IMR-90 (cell line): ENCODE measurements at regions not wholly inside any gene's neighbourhood (a gene's known extent, or its start where the extent isn't known, plus 50 kb on each side); places are given as distances from the start of the nearest gene placed in this dataset.

ENCODE experiments used
- ATAC-seq: fragments of 200-7000 bp; cut with Tn5 transposase; 2 replicates; pipeline ENCODE4 v1.9.1; 2020; ENCODE audit warnings: low read depth, mild to moderate bottlenecking, moderate library complexity
- BruUV-seq: library from RNA; stranded (reverse); fragments of 400-500 nt; replicated peaks from 2 replicates; lab custom pipeline; 2021; lab: Mats Ljungman, UMichigan
- CTCF ChIA-PET: fragments of 300-600 bp; formaldehyde crosslinking; extraction: SDS; loops from one replicate; lab custom pipeline; 2021; ENCODE audit warnings: antibody characterized with exemption; lab: Yijun Ruan, JAX
- POLR2A ChIA-PET: fragments of 300-600 bp; sonication (Branson Sonifier 250); formaldehyde crosslinking; loops from one replicate; lab custom pipeline; 2022; ENCODE audit warnings: antibody characterized with exemption; ENCODE audit not compliant: unreplicated experiment; lab: Charles Lee
- DNase-seq: peaks from one replicate; pipeline ENCODE4 v3.0.0; 2013
- H2AFZ ChIP-seq: replicated peaks from 2 replicates; pipeline ENCODE3; 2013; ENCODE audit warnings: low read length, mild to moderate bottlenecking; ENCODE audit not compliant: poor library complexity
- H2AK5ac ChIP-seq: 2 replicates; pipeline ENCODE4 v1.6.1; 2013; ENCODE audit warnings: low read depth, low read length, inconsistent platforms
- H2AK9ac ChIP-seq: replicated peaks from 2 replicates; pipeline ENCODE3; 2013; ENCODE audit warnings: mild to moderate bottlenecking, low read depth, low read length, moderate library complexity; ENCODE audit not compliant: poor library complexity
- H2BK120ac ChIP-seq: 2 replicates; pipeline ENCODE4 v1.6.1; 2013; ENCODE audit warnings: low read depth, low read length, inconsistent platforms
- H2BK15ac ChIP-seq: 3 replicates; pipeline ENCODE4 v1.6.1; 2013; ENCODE audit warnings: low read depth, low read length, inconsistent platforms
- H2BK20ac ChIP-seq: 2 replicates; pipeline ENCODE4 v1.6.1; 2013; ENCODE audit warnings: low read depth, mild to moderate bottlenecking, inconsistent platforms, low read length, moderate library complexity
- H2BK5ac ChIP-seq: 2 replicates; pipeline ENCODE4 v1.6.1; 2013; ENCODE audit warnings: mild to moderate bottlenecking, low read depth, low read length, inconsistent platforms; ENCODE audit not compliant: poor library complexity, severe bottlenecking
- H3K14ac ChIP-seq: replicated peaks from 2 replicates; pipeline ENCODE4 v1.6.1; 2013; ENCODE audit warnings: low read depth, low read length, inconsistent platforms
- H3K18ac ChIP-seq: 2 replicates; pipeline ENCODE4 v1.6.1; 2013; ENCODE audit warnings: low read depth, low read length, control low read depth
- H3K23ac ChIP-seq: 2 replicates; pipeline ENCODE4 v1.6.1; 2013; ENCODE audit warnings: low read depth, low read length, inconsistent platforms
- H3K27ac ChIP-seq: 2 replicates; pipeline ENCODE4 v1.5.1; 2013; ENCODE audit warnings: mild to moderate bottlenecking, control low read depth, low read length; ENCODE audit not compliant: insufficient read depth
- H3K27me3 ChIP-seq: 2 replicates; pipeline ENCODE4 v1.6.1; 2013; ENCODE audit warnings: low read length; ENCODE audit not compliant: control insufficient read depth, insufficient read depth
- H3K36me3 ChIP-seq: 2 replicates; pipeline ENCODE4 v1.6.1; 2013; ENCODE audit warnings: low read length, mixed read lengths; ENCODE audit not compliant: control insufficient read depth, insufficient read depth
- H3K4ac ChIP-seq: 2 replicates; pipeline ENCODE4 v1.6.1; 2013; ENCODE audit warnings: low read depth, low read length, inconsistent platforms
- H3K4me1 ChIP-seq: 2 replicates; pipeline ENCODE4 v1.6.1; 2013; ENCODE audit warnings: low read length, mixed read lengths; ENCODE audit not compliant: control insufficient read depth, insufficient read depth
- H3K4me2 ChIP-seq: 2 replicates; pipeline ENCODE4 v1.6.1; 2013; ENCODE audit warnings: low read depth, mild to moderate bottlenecking, control low read depth, low read length, moderate library complexity
- H3K4me3 ChIP-seq: 2 replicates; pipeline ENCODE4 v1.5.1; 2013; ENCODE audit warnings: low read depth, mild to moderate bottlenecking, control low read depth, low read length, moderate library complexity; ENCODE audit not compliant: insufficient read depth
- H3K56ac ChIP-seq: 2 replicates; pipeline ENCODE4 v1.6.1; 2013; ENCODE audit warnings: low read length, inconsistent platforms; ENCODE audit not compliant: insufficient read depth; ENCODE audit errors: extremely low read depth
- H3K79me1 ChIP-seq, 2 experiments: 2 replicates each; pipeline ENCODE4 v1.6.1; 2013; ENCODE audit warnings: low read length in 2 of 2, inconsistent platforms in 1 of 2, low read depth in 1 of 2
- H3K9ac ChIP-seq: 2 replicates; pipeline ENCODE4 v1.6.1; 2013; ENCODE audit warnings: low read depth, low read length, control low read depth
- H3K9me1 ChIP-seq: 2 replicates; pipeline ENCODE4 v1.6.1; 2013; ENCODE audit warnings: low read length, inconsistent platforms; ENCODE audit not compliant: insufficient read depth
- H3K9me3 ChIP-seq: 2 replicates; pipeline ENCODE4 v1.6.1; 2013; ENCODE audit warnings: low read length; ENCODE audit not compliant: control insufficient read depth, insufficient read depth
- H4K20me1 ChIP-seq: 2 replicates; pipeline ENCODE4 v1.6.1; 2013; ENCODE audit warnings: low read length, inconsistent platforms; ENCODE audit not compliant: insufficient read depth
- H4K5ac ChIP-seq: 2 replicates; pipeline ENCODE4 v1.6.1; 2013; ENCODE audit warnings: mild to moderate bottlenecking, low read depth, low read length, control low read depth
- H4K8ac ChIP-seq, 2 experiments: 2 replicates each; pipeline ENCODE4 v1.6.1; 2013; ENCODE audit warnings: low read depth in 2 of 2, low read length in 2 of 2, control low read depth in 1 of 2, inconsistent platforms in 1 of 2
- H4K91ac ChIP-seq: 2 replicates; pipeline ENCODE4 v1.6.1; 2013; ENCODE audit warnings: low read depth, low read length, inconsistent platforms; ENCODE audit not compliant: insufficient read depth
- BHLHE40 ChIP-seq: fragments of 150-350 bp; IDR thresholded peaks from 2 replicates; pipeline ENCODE4 v1.6.1; 2016; ENCODE audit warnings: mild to moderate bottlenecking, low read depth, low read length
- CEBPB ChIP-seq: IDR thresholded peaks from 2 replicates; pipeline ENCODE4 v1.6.1; 2012; ENCODE audit warnings: low read depth, low read length, improper control_type of control experiment
- CHD1 ChIP-seq: IDR thresholded peaks from 2 replicates; pipeline ENCODE4 v1.6.1; 2012; ENCODE audit warnings: low read depth, low read length, improper control_type of control experiment
- CTCF ChIP-seq: conservative IDR thresholded peaks from 2 replicates; pipeline ENCODE4 v1.5.1; 2012; ENCODE audit warnings: mild to moderate bottlenecking, low read depth, low read length, improper control_type of control experiment
- ELK1 ChIP-seq: fragments of 150-350 bp; IDR thresholded peaks from 2 replicates; pipeline ENCODE4 v1.6.1; 2016; ENCODE audit warnings: low read depth, mild to moderate bottlenecking, low read length, moderate library complexity, borderline replicate concordance
- FOS ChIP-seq: fragments of 150-350 bp; IDR thresholded peaks from 2 replicates; pipeline ENCODE4 v1.6.1; 2016; ENCODE audit warnings: low read depth, low read length
- MAFK ChIP-seq: IDR thresholded peaks from 2 replicates; pipeline ENCODE4 v1.6.1; 2012; ENCODE audit warnings: low read depth, low read length, improper control_type of control experiment
- MAZ ChIP-seq: IDR thresholded peaks from 2 replicates; pipeline ENCODE4 v1.6.1; 2012; ENCODE audit warnings: low read depth, mild to moderate bottlenecking, low read length, improper control_type of control experiment, moderate library complexity, borderline replicate concordance
- MXI1 ChIP-seq: IDR thresholded peaks from 2 replicates; pipeline ENCODE4 v1.6.1; 2012; ENCODE audit warnings: low read depth, mild to moderate bottlenecking, low read length, moderate library complexity, borderline replicate concordance
- NFE2L2 ChIP-seq: fragments of 150-350 bp; IDR thresholded peaks from 2 replicates; pipeline ENCODE4 v1.6.1; 2016; ENCODE audit warnings: low read depth, mild to moderate bottlenecking, low read length
- POLR2A ChIP-seq: IDR thresholded peaks from 2 replicates; pipeline ENCODE4 v1.6.1; 2012; ENCODE audit warnings: mild to moderate bottlenecking, low read depth, low read length
- RCOR1 ChIP-seq: IDR thresholded peaks from 2 replicates; pipeline ENCODE4 v1.6.1; 2012; ENCODE audit warnings: mild to moderate bottlenecking, low read length, improper control_type of control experiment; ENCODE audit not compliant: insufficient replicate concordance
- RFX5 ChIP-seq: IDR thresholded peaks from 2 replicates; pipeline ENCODE4 v1.8.0; 2012; ENCODE audit warnings: low read depth, mild to moderate bottlenecking, low read length, moderate library complexity
- USF2 ChIP-seq: fragments of 150-350 bp; IDR thresholded peaks from 2 replicates; pipeline ENCODE4 v1.6.1; 2017; ENCODE audit warnings: mild to moderate bottlenecking, antibody characterized with exemption, low read length, low read depth
- WGBS, 2 experiments: methylation state at CpG; one replicate each; pipeline versions ENCODE4 v1.1.5 to v1.1.7; 2013; ENCODE audit warnings: missing lambda C conversion rate in 2 of 2; ENCODE audit not compliant: insufficient read length in 1 of 2; ENCODE audit errors: extremely low coverage in 2 of 2; 5-methylcytosine and 5-hydroxymethylcytosine counted together
- dilution Hi-C: fragments of 300-500 bp; cut with HindIII; formaldehyde crosslinking; loops from one replicate; pipeline ENCODE4 v1.14.3; 2018; ENCODE audit warnings: low sequenced_read_pairs; ENCODE audit not compliant: unreplicated experiment
- in situ Hi-C: fragments of 300-500 bp; cut with MboI; formaldehyde crosslinking; loops from 3 replicates; pipeline ENCODE4 v1.14.3; 2019; ENCODE audit warnings: low sequenced_read_pairs, inconsistent platforms, mixed read lengths
- intact Hi-C: fragments of 100-400 bp; cut with micrococcal nuclease; formaldehyde crosslinking; loops from 2 replicates; pipeline ENCODE4 v1.10.0; 2022

GRCh38 chr10:129055225-129055624, 411.8 kb upstream of the MGMT start:
- in situ Hi-C loops, result no loop called here
- H3K4me2 ChIP-seq, result no peak overlapping the region
- no peaks in the 10 kb centered on the region for H4K20me1 ChIP-seq
- no peaks in the 10 kb centered on the region for H3K27me3 ChIP-seq
- dilution Hi-C loops, result no loop called here
- H3K9me1 ChIP-seq, result no peaks in the 10 kb centered on the region
- WGBS, 2 experiments, result 55% methylated on average over 2 of the region's 9 CpGs; no CpG with 5 or more reads in 1 of the 2 experiments
- no peak overlapping the region for H4K5ac ChIP-seq
- POLR2A ChIA-PET, result no interaction called here
- H2BK120ac ChIP-seq, result no peak overlapping the region
- H3K23ac ChIP-seq, result no peak overlapping the region
- no peak overlapping the region for H2BK5ac ChIP-seq
- no TSS peak for BruUV-seq
- no peak for TF ChIP-seq FOS
- TF ChIP-seq MAFK, result no peak
- TF ChIP-seq CEBPB, result no peak
- no peak for TF ChIP-seq NFE2L2
- no peak for TF ChIP-seq POLR2A
- TF ChIP-seq CTCF, result no peak
- no peak for TF ChIP-seq MAZ
- no peak for TF ChIP-seq ELK1
- no peak for TF ChIP-seq CHD1
- no peak for TF ChIP-seq RCOR1
- TF ChIP-seq RFX5, result no peak
- TF ChIP-seq MXI1, result no peak
- TF ChIP-seq USF2, result no peak
- no peak for TF ChIP-seq BHLHE40
- no peaks in the 10 kb centered on the region for H3K36me3 ChIP-seq
- no peak overlapping the region for H2BK20ac ChIP-seq
- ATAC-seq, result no peak
- intact Hi-C loops, result no loop called here
- no peaks in the 10 kb centered on the region for H3K4me1 ChIP-seq
- no peak overlapping the region for H2BK15ac ChIP-seq
- H3K56ac ChIP-seq, result no peak overlapping the region
- DNase-seq, result no peak
- H2AK5ac ChIP-seq, result no peak overlapping the region
- no peak overlapping the region for H3K27ac ChIP-seq
- H3K79me1 ChIP-seq, result no peaks in the 10 kb centered on the region
- H3K9me3 ChIP-seq, result peaks cover 2% of the 10 kb centered on the region
- H4K91ac ChIP-seq, result no peak overlapping the region
- no peak overlapping the region for H3K4me3 ChIP-seq
- H3K14ac ChIP-seq, result no peak overlapping the region
- no peak overlapping the region for H3K18ac ChIP-seq
- H2AFZ ChIP-seq, result no peak overlapping the region
- no peak overlapping the region for H2AK9ac ChIP-seq
- H3K9ac ChIP-seq, result no peak overlapping the region
- CTCF ChIA-PET, result no interaction called here
- no peak overlapping the region for H3K4ac ChIP-seq
- no peak overlapping the region for H4K8ac ChIP-seq
